CD14-positive monocyte (primary cell): ENCODE measurements at regions not wholly inside any gene's neighbourhood (a gene's known extent, or its start where the extent isn't known, plus 50 kb on each side); places are given as distances from the start of the nearest gene placed in this dataset.
A peak's percentile ranks its signal among the peaks of the same experiment; 100 is the strongest.

Experiments used
- DNase-seq, 3 donors: peaks; one replicate each; pipeline ENCODE4 v3.0.0-alpha.2; 2011 to 2022
- H2AFZ ChIP-seq: 2 replicates; pipeline ENCODE4 v1.6.0; 2012; ENCODE audit warnings: mild to moderate bottlenecking, low read depth, low read length, inconsistent platforms; ENCODE audit not compliant: insufficient read depth, poor library complexity, severe bottlenecking
- H3K27ac ChIP-seq, 2 donors: 1 replicate in 1 of 2; 2 replicates in 1 of 2; pipeline ENCODE4 v1.5.1; 2012 to 2013; ENCODE audit warnings: low read length in 2 of 2, control low read depth in 1 of 2, inconsistent platforms in 1 of 2, low read depth in 1 of 2, mild to moderate bottlenecking in 1 of 2
- H3K27me3 ChIP-seq, 2 donors: one replicate each; pipeline versions ENCODE4 v1.6.0 to v1.6.1; 2011 to 2013; ENCODE audit warnings: low read length in 2 of 2; ENCODE audit not compliant: control insufficient read depth in 2 of 2, insufficient read depth in 2 of 2
- H3K36me3 ChIP-seq, 2 donors: replicated peaks in 1 of 2; 1 replicate in 1 of 2; 2 replicates in 1 of 2; pipeline versions ENCODE4 v1.5.1 to v1.6.1; 2012 to 2013; ENCODE audit warnings: low read length in 2 of 2, control low read depth in 1 of 2, inconsistent platforms in 1 of 2, mild to moderate bottlenecking in 1 of 2; ENCODE audit not compliant: insufficient read depth in 2 of 2, control insufficient read depth in 1 of 2
- H3K4me1 ChIP-seq, 2 donors: 1 replicate in 1 of 2; 2 replicates in 1 of 2; pipeline versions ENCODE4 v1.5.1 to v1.6.1; 2012 to 2013; ENCODE audit warnings: low read length in 2 of 2, control low read depth in 1 of 2, inconsistent platforms in 1 of 2, mild to moderate bottlenecking in 1 of 2, moderate library complexity in 1 of 2; ENCODE audit not compliant: insufficient read depth in 2 of 2, control insufficient read depth in 1 of 2
- H3K4me2 ChIP-seq: replicated peaks from 2 replicates; pipeline ENCODE3; 2012; ENCODE audit warnings: low read length, moderate library complexity, mild to moderate bottlenecking; ENCODE audit not compliant: poor library complexity, severe bottlenecking; ENCODE audit errors: extremely low read depth
- H3K4me3 ChIP-seq, 3 experiments: fragments of 200-600 bp in 1 of 3; sonication (generic) in 1 of 3; replicated peaks in 1 of 3; 1 replicate in 2 of 3; 2 replicates in 1 of 3; pipeline ENCODE4 v1.5.1; 2011 to 2013; ENCODE audit warnings: low read length in 3 of 3, mild to moderate bottlenecking in 3 of 3, control low read depth in 2 of 3, low read depth in 2 of 3, inconsistent platforms in 1 of 3, moderate library complexity in 1 of 3
- H3K79me2 ChIP-seq: 2 replicates; pipeline ENCODE4 v1.6.0; 2012; ENCODE audit warnings: mild to moderate bottlenecking, control low read depth, inconsistent platforms, low read length, moderate library complexity; ENCODE audit not compliant: insufficient read depth
- H3K9ac ChIP-seq: 2 replicates; pipeline ENCODE4 v1.6.0; 2017; ENCODE audit warnings: low read length, mild to moderate bottlenecking; ENCODE audit not compliant: insufficient read depth, poor library complexity, severe bottlenecking
- H3K9me3 ChIP-seq, 2 donors: replicated peaks in 1 of 2; 1 replicate in 1 of 2; 2 replicates in 1 of 2; pipeline versions ENCODE4 v1.5.1 to v1.6.1; 2012 to 2013; ENCODE audit warnings: low read length in 2 of 2, control low read depth in 1 of 2; ENCODE audit not compliant: control insufficient read depth in 1 of 2, insufficient read depth in 1 of 2
- H4K20me1 ChIP-seq: 2 replicates; pipeline ENCODE4 v1.6.0; 2012; ENCODE audit warnings: mild to moderate bottlenecking, low read length, control low read depth, moderate library complexity; ENCODE audit not compliant: insufficient read depth
- H3K27ac Mint-ChIP-seq, 7 donors: one replicate each; pipeline ENCODE4 v1.8.0; 2020; ENCODE audit warnings: mild to moderate bottlenecking in 7 of 7, mixed read lengths in 7 of 7, moderate library complexity in 6 of 7, inconsistent platforms in 2 of 7
- H3K27me3 Mint-ChIP-seq, 3 donors: one replicate each; pipeline ENCODE4 v1.8.0; 2021 to 2022; ENCODE audit warnings: low read depth in 3 of 3, mild to moderate bottlenecking in 3 of 3, mixed read lengths in 3 of 3, moderate library complexity in 3 of 3, inconsistent platforms in 1 of 3
- H3K36me3 Mint-ChIP-seq, 2 donors: one replicate each; pipeline ENCODE4 v1.8.0; 2020; ENCODE audit warnings: mixed read lengths in 2 of 2, inconsistent platforms in 1 of 2, mild to moderate bottlenecking in 1 of 2
- H3K4me1 Mint-ChIP-seq: one replicate; pipeline ENCODE4 v1.8.0; 2020; ENCODE audit warnings: mild to moderate bottlenecking, mixed read lengths
- H3K4me3 Mint-ChIP-seq, 2 donors: one replicate each; pipeline ENCODE4 v1.8.0; 2020; ENCODE audit warnings: mild to moderate bottlenecking in 2 of 2, mixed read lengths in 2 of 2, moderate library complexity in 1 of 2
- H3K9me3 Mint-ChIP-seq, 7 donors: one replicate each; pipeline ENCODE4 v1.8.0; 2020 to 2022; ENCODE audit warnings: mixed read lengths in 7 of 7, mild to moderate bottlenecking in 6 of 7, moderate library complexity in 6 of 7, inconsistent platforms in 2 of 7
- CTCF ChIP-seq: fragments of 200-600 bp; IDR thresholded peaks from one replicate; pipeline ENCODE4 v1.8.0; 2022; ENCODE audit warnings: antibody characterized with exemption, mild to moderate bottlenecking
- WGBS: methylation state at CpG from one replicate; pipeline ENCODE4 v1.1.5; 2013; ENCODE audit warnings: missing lambda C conversion rate; ENCODE audit not compliant: insufficient coverage; 5-methylcytosine and 5-hydroxymethylcytosine counted together
- intact Hi-C, 2 donors: fragments of 100-400 bp; cut with micrococcal nuclease; formaldehyde crosslinking; loops; one replicate each; pipeline versions ENCODE4 v1.15.0 to v1.15.1; 2023

GRCh38 chr3:13207975-13208705 is 134.9 kb upstream of the IQSEC1 start:
- no peaks in the 10 kb centered on the region for H3K4me1 ChIP-seq
- no peaks in the 10 kb centered on the region for H3K36me3 ChIP-seq
- H3K79me2 ChIP-seq = no peaks in the 10 kb centered on the region
- peaks cover 4 to 23% of the 10 kb centered on the region in 2 donors for H3K27me3 ChIP-seq
- no peak overlapping the region for H3K4me2 ChIP-seq
- H3K27ac Mint-ChIP-seq = no peak overlapping the region
- no peak overlapping the region for H3K4me3 Mint-ChIP-seq
- intact Hi-C loops = no loop called here
- 87% methylated on average over 7 of the region's 11 CpGs for WGBS
- DNase-seq = no peak
- peaks cover 27 to 38% (median 30%) of the 10 kb centered on the region in 3 donors for H3K27me3 Mint-ChIP-seq
- no peak overlapping the region for H3K27ac ChIP-seq
- no peak overlapping the region for H3K9ac ChIP-seq
- peaks cover 0 to 7% (median 0%) of the 10 kb centered on the region in 7 donors for H3K9me3 Mint-ChIP-seq
- no peak overlapping the region for H3K4me3 ChIP-seq
- no peak for TF ChIP-seq CTCF
- no peaks in the 10 kb centered on the region for H4K20me1 ChIP-seq
- H3K4me1 Mint-ChIP-seq = peaks cover 2% of the 10 kb centered on the region
- H3K36me3 Mint-ChIP-seq = no peaks in the 10 kb centered on the region
- H2AFZ ChIP-seq = no peak overlapping the region
- H3K9me3 ChIP-seq = no peaks in the 10 kb centered on the region

DNA sequence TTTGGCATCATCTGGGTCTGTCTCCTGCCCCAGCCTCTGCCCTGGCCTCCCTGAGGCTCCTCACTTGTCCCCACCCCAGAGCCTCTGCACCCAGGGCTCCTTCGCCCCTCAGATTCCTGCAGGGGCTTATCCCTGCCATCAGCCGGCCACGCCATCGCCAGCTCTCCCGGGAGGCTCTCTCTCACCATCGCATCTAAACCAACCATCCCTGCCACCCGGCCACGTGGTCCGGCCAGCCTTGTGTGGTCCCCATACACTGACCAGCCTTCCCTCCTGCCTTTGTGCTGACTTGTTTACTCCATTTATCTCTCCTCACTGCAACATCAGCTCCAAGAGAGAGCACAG is 134.3 kb upstream of the IQSEC1 start:
- no peaks in the 10 kb centered on the region for H3K4me1 ChIP-seq
- no peak overlapping the region for H3K9ac ChIP-seq
- Mint-ChIP-seq H3K9me3 (peaks cover 0 to 7% (median 0%) of the 10 kb centered on the region in 7 donors), H3K4me3 (peak overlapping the region in 1 of 2 donors; percentile 4), H3K27ac (no peak overlapping the region), H3K4me1 (peaks cover 2% of the 10 kb centered on the region), H3K27me3 (peaks cover 29 to 43% (median 36%) of the 10 kb centered on the region in 3 donors), H3K36me3 (no peaks in the 10 kb centered on the region)
- H3K27ac ChIP-seq = no peak overlapping the region
- H3K36me3 ChIP-seq = no peaks in the 10 kb centered on the region
- intact Hi-C loops = no loop called here
- 92% methylated on average over 9 of the region's 9 CpGs for WGBS
- no peak for TF ChIP-seq CTCF
- no peak overlapping the region for H3K4me3 ChIP-seq
- H4K20me1 ChIP-seq = no peaks in the 10 kb centered on the region
- H3K4me2 ChIP-seq = no peak overlapping the region
- H3K9me3 ChIP-seq = no peaks in the 10 kb centered on the region
- no peak for DNase-seq
- no peaks in the 10 kb centered on the region for H3K79me2 ChIP-seq
- H3K27me3 ChIP-seq = peaks cover 10 to 28% of the 10 kb centered on the region in 2 donors
- no peak overlapping the region for H2AFZ ChIP-seq
